Mesodermal cell (in vitro differentiated cells): ENCODE measurements at regions not wholly inside any gene's neighbourhood (a gene's known extent, or its start where the extent isn't known, plus 50 kb on each side); places are given as distances from the start of the nearest gene placed in this dataset.

Experiments
- H3K27ac ChIP-seq: 2 replicates; pipeline ENCODE4 v1.7.0; 2013; ENCODE audit warnings: mild to moderate bottlenecking, low read depth, low read length, moderate library complexity; ENCODE audit not compliant: severe bottlenecking
- H3K36me3 ChIP-seq: 2 replicates; pipeline ENCODE4 v1.7.1; 2013; ENCODE audit warnings: mild to moderate bottlenecking, low read length, moderate library complexity; ENCODE audit not compliant: control insufficient read depth, insufficient read depth
- H3K4me1 ChIP-seq: one replicate; pipeline ENCODE4 v1.7.1; 2013; ENCODE audit warnings: mild to moderate bottlenecking, low read length; ENCODE audit not compliant: insufficient read depth, control insufficient read depth, poor library complexity, severe bottlenecking
- H3K4me3 ChIP-seq: 2 replicates; pipeline ENCODE4 v1.7.0; 2013; ENCODE audit warnings: low read length, control low read depth, mild to moderate bottlenecking; ENCODE audit not compliant: insufficient read depth, poor library complexity, severe bottlenecking; ENCODE audit errors: extremely low read depth
- H3K9me3 ChIP-seq: 2 replicates; pipeline ENCODE4 v1.7.1; 2013; ENCODE audit warnings: mild to moderate bottlenecking, low read length, moderate library complexity; ENCODE audit not compliant: control insufficient read depth
- WGBS, 2 experiments: methylation state at CpG; one replicate each; pipeline ENCODE4 v1.1.5; 2013; ENCODE audit warnings: missing lambda C conversion rate in 2 of 2; ENCODE audit not compliant: insufficient coverage in 2 of 2; 5-methylcytosine and 5-hydroxymethylcytosine counted together

GRCh38 chr17:77022766-77023165, 118.0 kb upstream of the SEC14L1 start:
- Histone ChIP-seq H3K4me1 (no peaks in the 10 kb centered on the region), H3K36me3 (no peaks in the 10 kb centered on the region), H3K27ac (no peak overlapping the region), H3K9me3 (peaks cover 6% of the 10 kb centered on the region), H3K4me3 (no peak overlapping the region)
- WGBS, 2 experiments, result 62% methylated on average over 2 of the region's 2 CpGs; no CpG with 5 or more reads in 1 of the 2 experiments

GRCh38 chr17:77025781-77026180, 115.0 kb upstream of the SEC14L1 start:
- WGBS, 2 experiments, result 64 to 69% methylated on average over 1 to 2 of the region's 2 CpGs
- Histone ChIP-seq H3K4me1 (no peaks in the 10 kb centered on the region), H3K9me3 (peaks cover 6% of the 10 kb centered on the region), H3K4me3 (no peak overlapping the region), H3K36me3 (no peaks in the 10 kb centered on the region), H3K27ac (no peak overlapping the region)

DNA sequence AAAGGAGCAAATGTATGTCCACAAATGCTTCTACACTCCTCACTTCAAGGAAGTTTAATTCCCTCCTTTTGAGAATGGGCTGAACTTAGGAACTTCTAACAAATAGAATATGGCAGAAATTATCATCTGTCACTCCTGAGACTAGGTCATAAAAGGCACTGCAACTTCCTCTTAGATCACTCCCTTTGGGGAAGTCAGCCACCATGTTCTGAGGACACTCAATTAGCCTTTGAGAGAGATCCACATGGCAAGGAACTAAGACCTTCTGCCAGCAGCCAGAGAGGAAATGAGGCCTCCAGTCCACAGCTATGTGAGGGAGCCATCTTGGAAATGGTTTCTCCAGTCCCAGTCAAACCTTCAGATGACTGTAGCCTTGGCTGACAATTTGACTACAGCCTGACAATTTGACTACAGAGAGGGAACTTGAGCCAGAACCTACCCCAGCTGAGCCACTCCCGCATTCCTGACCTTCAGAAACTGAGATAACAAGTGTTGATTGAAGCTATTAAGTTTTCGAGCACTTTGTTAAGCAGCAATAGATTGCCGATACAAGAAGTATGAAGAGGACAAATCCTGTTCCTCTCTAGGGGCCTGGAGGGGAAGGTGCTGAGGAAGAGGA, 113.4 kb upstream of the SEC14L1 start:
- WGBS, 2 experiments, result 90 to 97% methylated on average over 2 to 3 of the region's 3 CpGs
- Histone ChIP-seq H3K4me3 (no peak overlapping the region), H3K4me1 (no peaks in the 10 kb centered on the region), H3K9me3 (peaks cover 15% of the 10 kb centered on the region), H3K27ac (no peak overlapping the region), H3K36me3 (no peaks in the 10 kb centered on the region)

GRCh38 chr17:77028900-77029299, 111.9 kb upstream of the SEC14L1 start:
- WGBS, 2 experiments, result 87 to 91% methylated on average over 5 to 7 of the region's 8 CpGs
- no peaks in the 10 kb centered on the region for H3K36me3 ChIP-seq
- no peak overlapping the region for H3K4me3 ChIP-seq

GRCh38 chr17:77032929-77033328, 107.8 kb upstream of the SEC14L1 start:
- Histone ChIP-seq H3K4me3 (no peak overlapping the region), H3K36me3 (no peaks in the 10 kb centered on the region), H3K27ac (no peak overlapping the region), H3K4me1 (no peaks in the 10 kb centered on the region), H3K9me3 (peaks cover 9% of the 10 kb centered on the region)
- WGBS, 2 experiments, result 85 to 96% methylated on average over 4 of the region's 4 CpGs

More at GRCh38 chr17:77028900-77029299, 111.9 kb upstream of the SEC14L1 start:
- no peak overlapping the region for H3K27ac ChIP-seq
- H3K9me3 ChIP-seq, result peaks cover 15% of the 10 kb centered on the region
- no peaks in the 10 kb centered on the region for H3K4me1 ChIP-seq

DNA sequence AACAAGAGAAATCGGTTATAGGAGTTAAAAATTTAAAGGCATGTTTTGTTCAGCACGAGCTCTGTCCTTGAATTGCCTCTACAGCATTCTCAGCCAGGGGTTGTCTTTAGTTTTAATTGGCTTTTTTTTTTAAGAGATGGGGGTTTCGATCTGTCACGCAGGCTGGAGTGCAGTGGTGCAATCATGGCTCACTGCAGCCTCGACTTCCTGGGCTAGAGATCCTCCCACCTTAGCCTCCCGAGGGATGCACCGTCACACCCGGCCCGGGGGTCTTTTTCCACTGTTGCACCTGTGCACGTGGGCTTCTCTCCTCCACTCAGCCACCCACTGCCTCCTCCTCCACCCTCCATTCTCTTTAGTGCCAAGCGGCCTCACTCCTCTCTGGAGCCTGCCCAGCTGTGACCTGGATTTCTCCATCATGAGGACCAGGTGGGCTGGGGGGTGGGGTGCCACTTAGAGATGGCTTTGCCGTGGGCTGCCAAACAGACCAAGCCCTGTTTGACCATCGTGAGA, 106.8 kb upstream of the SEC14L1 start:
- Histone ChIP-seq H3K27ac (no peak overlapping the region), H3K4me3 (no peak overlapping the region), H3K4me1 (no peaks in the 10 kb centered on the region), H3K36me3 (no peaks in the 10 kb centered on the region), H3K9me3 (peaks cover 9% of the 10 kb centered on the region)
- 94 to 100% methylated on average over 7 to 13 of the region's 13 CpGs for WGBS, 2 experiments

- H3K9me3 ChIP-seq, result peaks cover 9% of the 10 kb centered on the region
These were observed 105.9 kb upstream of the SEC14L1 start for GRCh38 chr17:77034677-77035424.

DNA sequence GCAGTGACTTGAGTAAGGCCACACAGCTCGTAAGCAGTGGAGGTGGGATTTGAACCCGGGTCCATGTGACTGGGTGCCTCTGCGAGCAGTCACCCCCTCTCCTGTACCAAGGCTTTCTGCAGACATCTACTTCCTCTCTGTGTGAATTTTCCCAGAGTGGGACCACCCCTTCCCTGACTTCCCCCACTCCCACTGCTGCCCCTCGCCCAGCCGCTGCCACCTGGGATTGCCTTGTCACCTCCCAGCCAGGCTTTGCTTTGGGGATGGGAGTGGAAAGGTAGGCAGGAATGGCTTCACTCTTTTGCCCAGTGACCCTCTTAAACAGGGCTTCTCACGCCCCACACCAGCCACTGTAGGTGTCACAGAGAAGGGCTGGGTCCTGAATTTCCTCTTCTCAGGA, 105.2 kb upstream of the SEC14L1 start:
- Histone ChIP-seq H3K4me3 (no peak overlapping the region), H3K9me3 (peaks cover 9% of the 10 kb centered on the region), H3K4me1 (no peaks in the 10 kb centered on the region), H3K27ac (no peak overlapping the region), H3K36me3 (no peaks in the 10 kb centered on the region)
- 89 to 93% methylated on average over 2 to 4 of the region's 6 CpGs for WGBS, 2 experiments

More at GRCh38 chr17:77034677-77035424, 105.9 kb upstream of the SEC14L1 start:
- Histone ChIP-seq H3K36me3 (no peaks in the 10 kb centered on the region), H3K27ac (no peak overlapping the region), H3K4me1 (no peaks in the 10 kb centered on the region), H3K4me3 (no peak overlapping the region)
- 85% methylated on average over 13 to 14 of the region's 16 CpGs for WGBS, 2 experiments

DNA sequence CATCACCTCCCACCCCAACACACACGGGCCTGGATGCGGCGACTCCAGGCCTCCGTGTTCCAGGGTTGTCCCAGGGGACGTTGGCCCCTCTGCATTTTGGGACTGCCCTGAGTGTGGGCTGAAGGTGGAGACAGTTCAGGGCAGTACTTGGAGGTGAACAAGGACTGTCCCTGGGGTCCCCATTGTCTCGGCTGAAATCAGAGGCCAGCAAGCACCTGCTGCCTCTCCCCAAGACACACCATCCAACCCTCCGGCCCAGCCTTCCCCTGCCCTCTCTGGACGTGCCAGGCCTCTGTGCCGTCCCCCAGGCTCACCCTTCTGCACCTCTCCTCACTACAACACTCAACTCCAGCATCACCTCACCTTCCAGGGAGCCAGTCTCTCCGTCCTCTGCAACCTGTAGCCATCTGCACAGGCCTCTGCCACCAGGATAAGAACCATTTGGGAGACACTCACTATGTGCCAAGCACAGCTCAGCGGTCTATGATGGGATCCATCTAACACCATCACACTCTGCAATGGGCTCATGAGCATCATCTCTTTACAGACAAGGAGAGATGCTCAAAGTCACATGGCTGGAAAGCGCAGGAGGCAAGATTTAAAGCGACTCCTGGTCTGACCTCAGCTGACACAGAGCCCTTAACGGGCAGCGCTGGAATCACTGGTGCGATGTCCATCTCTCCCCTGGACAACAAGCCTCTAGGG, 104.5 kb upstream of the SEC14L1 start:
- Histone ChIP-seq H3K36me3 (no peaks in the 10 kb centered on the region), H3K9me3 (peaks cover 9% of the 10 kb centered on the region), H3K4me3 (no peak overlapping the region), H3K27ac (no peak overlapping the region), H3K4me1 (no peaks in the 10 kb centered on the region)
- WGBS, 2 experiments, result 89 to 97% methylated on average over 11 to 16 of the region's 16 CpGs

GRCh38 chr17:77036841-77037381, 103.9 kb upstream of the SEC14L1 start:
- Histone ChIP-seq H3K36me3 (no peaks in the 10 kb centered on the region), H3K4me3 (no peak overlapping the region), H3K27ac (no peak overlapping the region), H3K9me3 (peaks cover 3% of the 10 kb centered on the region), H3K4me1 (no peaks in the 10 kb centered on the region)
- WGBS, 2 experiments, result 91 to 95% methylated on average over 15 to 20 of the region's 23 CpGs
